Endothelial cell of umbilical vein (primary cell): ENCODE measurements at regions not wholly inside any gene's neighbourhood (a gene's known extent, or its start where the extent isn't known, plus 50 kb on each side); places are given as distances from the start of the nearest gene placed in this dataset.
A peak's percentile ranks its signal among the peaks of the same experiment; 100 is the strongest.

Experiments used
- BruUV-seq: library from RNA; stranded (reverse); fragments of 400-500 nt; replicated peaks from 2 replicates; lab custom pipeline; 2021; lab: Mats Ljungman, UMichigan
- CTCF ChIA-PET: fragments of 300-600, 350-600 bp; sonication (Branson Sonifier 250); formaldehyde crosslinking; loops from one replicate; lab custom pipeline; 2021; ENCODE audit warnings: antibody characterized with exemption, inconsistent platforms; lab: Charles Lee
- POLR2A ChIA-PET: fragments of 300-600, 350-600 bp; sonication (Branson Sonifier 250); formaldehyde crosslinking; loops from one replicate; lab custom pipeline; 2021; ENCODE audit warnings: antibody characterized with exemption, inconsistent platforms; lab: Charles Lee
- DNase-seq: peaks from one replicate; pipeline ENCODE4 v3.0.0-alpha.2; 2011; ENCODE audit warnings: low read depth, low spot score
- FAIRE-seq: peaks from 2 replicates; lab custom pipeline; 2011; peaks lifted over from hg19 to GRCh38; lab: Jason Lieb, UNC
- H2AFZ ChIP-seq: 2 replicates; pipeline ENCODE4 v1.6.0; 2012; ENCODE audit warnings: low read depth, low read length, control low read depth, inconsistent platforms
- H3K27ac ChIP-seq: 2 replicates; pipeline ENCODE4 v1.5.1; 2011; ENCODE audit warnings: low read depth, mild to moderate bottlenecking, control low read depth, low read length, moderate library complexity; ENCODE audit not compliant: insufficient read depth
- H3K27me3 ChIP-seq, 2 experiments: 2 replicates each; pipeline versions ENCODE4 v1.6.0 to v1.6.1; 2011; ENCODE audit warnings: low read length in 2 of 2, mixed read lengths in 1 of 2; ENCODE audit not compliant: control insufficient read depth in 2 of 2, insufficient read depth in 2 of 2
- H3K36me3 ChIP-seq, 2 experiments: 2 replicates in 1 of 2; 3 replicates in 1 of 2; pipeline ENCODE4 v1.5.1; 2011; ENCODE audit warnings: low read length in 2 of 2, mild to moderate bottlenecking in 1 of 2, moderate library complexity in 1 of 2; ENCODE audit not compliant: control insufficient read depth in 2 of 2, insufficient read depth in 2 of 2; ENCODE audit errors: extremely low read depth in 1 of 2
- H3K4me1 ChIP-seq: 3 replicates; pipeline ENCODE4 v1.5.1; 2011; ENCODE audit warnings: mild to moderate bottlenecking, low read length; ENCODE audit not compliant: control insufficient read depth, insufficient read depth; ENCODE audit errors: extremely low read depth
- H3K4me2 ChIP-seq: 2 replicates; pipeline ENCODE4 v1.6.1; 2011; ENCODE audit warnings: low read length, control low read depth, mixed read lengths; ENCODE audit not compliant: insufficient read depth
- H3K4me3 ChIP-seq, 3 experiments: fragments of 200-600 bp in 1 of 3; sonication (generic), shearing (Covaris generic) in 1 of 3; replicated peaks in 1 of 3; 2 replicates each; pipeline ENCODE4 v1.5.1; 2011 to 2016; ENCODE audit warnings: control low read depth in 3 of 3, low read length in 3 of 3, mild to moderate bottlenecking in 2 of 3, inconsistent platforms in 1 of 3, low read depth in 1 of 3, moderate library complexity in 1 of 3; ENCODE audit not compliant: insufficient read depth in 1 of 3
- H3K79me2 ChIP-seq: 2 replicates; pipeline ENCODE4 v1.6.0; 2012; ENCODE audit warnings: low read length, inconsistent platforms; ENCODE audit not compliant: control insufficient read depth, insufficient read depth
- H3K9ac ChIP-seq: replicated peaks from 2 replicates; pipeline ENCODE3; 2011; ENCODE audit warnings: low read length, control low read depth; ENCODE audit not compliant: insufficient read depth; ENCODE audit errors: extremely low read depth
- H3K9me1 ChIP-seq: replicated peaks from 3 replicates; pipeline ENCODE4 v1.6.0; 2011; ENCODE audit warnings: mild to moderate bottlenecking, low read length; ENCODE audit not compliant: control insufficient read depth, insufficient read depth; ENCODE audit errors: extremely low read depth
- H3K9me3 ChIP-seq: replicated peaks from 2 replicates; pipeline ENCODE4 v1.5.1; 2012; ENCODE audit warnings: low read length, inconsistent platforms; ENCODE audit not compliant: control insufficient read depth, insufficient read depth
- H4K20me1 ChIP-seq: replicated peaks from 2 replicates; pipeline ENCODE3; 2011; ENCODE audit warnings: mild to moderate bottlenecking, low read length; ENCODE audit not compliant: control insufficient read depth, insufficient read depth; ENCODE audit errors: extremely low read depth
- EZH2 ChIP-seq: IDR thresholded peaks from 2 replicates; pipeline ENCODE4 v1.6.1; 2012; ENCODE audit warnings: borderline replicate concordance, low read depth, mild to moderate bottlenecking, moderate library complexity, low read length, inconsistent platforms; ENCODE audit not compliant: severe bottlenecking
- FOS ChIP-seq: IDR thresholded peaks from 2 replicates; pipeline ENCODE4 v1.6.1; 2011; ENCODE audit warnings: mild to moderate bottlenecking, low read length, moderate library complexity, borderline replicate concordance; ENCODE audit not compliant: insufficient read depth
- GATA2 ChIP-seq: IDR thresholded peaks from 2 replicates; pipeline ENCODE4 v1.7.0; 2011; ENCODE audit warnings: low read depth, mild to moderate bottlenecking, moderate library complexity, mixed read lengths, low read length; ENCODE audit not compliant: insufficient read length, insufficient read depth
- JUN ChIP-seq: IDR thresholded peaks from 2 replicates; pipeline ENCODE4 v1.6.1; 2011; ENCODE audit warnings: borderline replicate concordance, low read depth; ENCODE audit not compliant: insufficient read length, insufficient read depth
- MAX ChIP-seq: IDR thresholded peaks from 2 replicates; pipeline ENCODE4 v1.6.1; 2011; ENCODE audit not compliant: insufficient read depth, insufficient read length
- MYC ChIP-seq: IDR thresholded peaks from one replicate; pipeline ENCODE4 v1.6.1; 2011; ENCODE audit warnings: mild to moderate bottlenecking, low read depth, low read length
- POLR2A ChIP-seq: IDR thresholded peaks from 2 replicates; pipeline ENCODE4 v1.6.1; 2012; ENCODE audit warnings: low read depth, mild to moderate bottlenecking, control low read depth, low read length
- POLR2AphosphoS5 ChIP-seq: IDR thresholded peaks from 2 replicates; pipeline ENCODE4 v1.6.1; 2012; ENCODE audit warnings: low read depth, mild to moderate bottlenecking, control low read depth, low read length, moderate library complexity; ENCODE audit not compliant: insufficient read depth
- dilution Hi-C: fragments of 300-500 bp; cut with MboI; formaldehyde crosslinking; loops from one replicate; pipeline ENCODE4 v1.15.0; 2019; ENCODE audit warnings: low sequenced_read_pairs; ENCODE audit not compliant: extremely low pct_ligation_motif_present
- intact Hi-C: fragments of 100-400 bp; cut with micrococcal nuclease; formaldehyde crosslinking; loops from one replicate; pipeline ENCODE4 v1.10.0; 2022
- TF ChIP-seq, protein P1 (sequence below), 2 donors: IDR thresholded peaks; 1 replicate in 1 of 2; 2 replicates in 1 of 2; pipeline ENCODE4 v1.5.1; 2011; ENCODE audit warnings: low read length in 2 of 2, mild to moderate bottlenecking in 2 of 2, moderate library complexity in 2 of 2, control low read depth in 1 of 2, inconsistent platforms in 1 of 2, low read depth in 1 of 2; ENCODE audit not compliant: insufficient read depth in 1 of 2; ENCODE audit errors: extremely low read depth in 1 of 2

DNA sequence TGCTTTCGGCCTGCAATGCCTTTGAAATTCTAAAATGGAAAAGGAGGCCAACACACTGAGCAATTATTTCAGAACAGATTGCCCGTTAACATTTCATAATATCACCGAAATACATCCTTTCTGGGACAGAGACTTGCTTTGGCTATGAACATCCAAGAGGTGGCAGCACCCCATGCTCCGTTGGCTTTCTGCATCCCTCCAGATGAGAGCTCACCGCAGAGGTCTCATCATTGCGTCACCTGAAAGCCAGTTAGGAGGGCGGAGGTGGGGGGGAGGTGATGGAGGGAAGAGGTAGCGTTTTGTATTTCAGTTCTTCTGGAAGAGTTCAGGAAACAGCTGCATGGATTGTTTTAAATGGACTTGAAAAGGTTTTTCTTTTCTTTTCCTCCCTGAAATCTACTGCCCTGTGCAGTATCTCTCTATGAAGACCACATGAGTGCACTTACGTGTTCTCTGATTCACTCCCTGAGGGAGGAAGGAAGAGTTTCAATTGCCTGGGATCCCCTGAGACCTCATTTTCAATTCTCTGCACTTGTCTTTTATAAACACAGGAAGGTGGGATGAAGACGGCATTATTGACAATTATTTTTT lies 166.8 kb upstream of the PGRMC2 start:
- CTCF ChIA-PET: interaction anchor here (0.6 to 4.9 kb wide), 77 partner anchors 9 to 639 kb away, joined by 3 to 60 read pairs (median 4); partner anchors contain the start of genes JADE1, PGRMC2 and SCLT1
- Histone ChIP-seq H3K9ac (peak overlapping the region; percentile 18), H3K27me3 (no peaks in the 10 kb centered on the region), H3K36me3 (no peaks in the 10 kb centered on the region), H3K4me2 (peak overlapping the region; percentile 16), H3K4me1 (peaks cover 17% of the 10 kb centered on the region), H3K79me2 (no peaks in the 10 kb centered on the region), H3K9me3 (no peaks in the 10 kb centered on the region), H2AFZ (peak overlapping the region; percentile 49), H3K9me1 (no peaks in the 10 kb centered on the region), H3K4me3 (no peak overlapping the region), H3K27ac (peak overlapping the region; percentile 55), H4K20me1 (no peaks in the 10 kb centered on the region)
- no TSS peak for BruUV-seq
- FAIRE-seq (peak; percentile 95), DNase-seq (peak; percentile 92)
- POLR2A ChIA-PET: interaction anchor here (0.5 to 1.3 kb wide), 6 partner anchors 31 to 368 kb away, joined by 3 to 9 read pairs (median 3); no protein-coding TSS in a partner anchor
- dilution Hi-C loops (no loop called here), intact Hi-C loops (loop anchor here (1.0 to 5.0 kb wide), 12 partner anchors 49 to 638 kb away; partner anchors contain the start of genes JADE1 and SCLT1)
- TF ChIP-seq JUN (peak; percentile 34), MAX (no peak), POLR2A (no peak), GATA2 (peak; percentile 13), POLR2AphosphoS5 (peak; percentile 20), EZH2 (no peak), FOS (peak; percentile 29), MYC (no peak)
- TF ChIP-seq, protein P1, sequence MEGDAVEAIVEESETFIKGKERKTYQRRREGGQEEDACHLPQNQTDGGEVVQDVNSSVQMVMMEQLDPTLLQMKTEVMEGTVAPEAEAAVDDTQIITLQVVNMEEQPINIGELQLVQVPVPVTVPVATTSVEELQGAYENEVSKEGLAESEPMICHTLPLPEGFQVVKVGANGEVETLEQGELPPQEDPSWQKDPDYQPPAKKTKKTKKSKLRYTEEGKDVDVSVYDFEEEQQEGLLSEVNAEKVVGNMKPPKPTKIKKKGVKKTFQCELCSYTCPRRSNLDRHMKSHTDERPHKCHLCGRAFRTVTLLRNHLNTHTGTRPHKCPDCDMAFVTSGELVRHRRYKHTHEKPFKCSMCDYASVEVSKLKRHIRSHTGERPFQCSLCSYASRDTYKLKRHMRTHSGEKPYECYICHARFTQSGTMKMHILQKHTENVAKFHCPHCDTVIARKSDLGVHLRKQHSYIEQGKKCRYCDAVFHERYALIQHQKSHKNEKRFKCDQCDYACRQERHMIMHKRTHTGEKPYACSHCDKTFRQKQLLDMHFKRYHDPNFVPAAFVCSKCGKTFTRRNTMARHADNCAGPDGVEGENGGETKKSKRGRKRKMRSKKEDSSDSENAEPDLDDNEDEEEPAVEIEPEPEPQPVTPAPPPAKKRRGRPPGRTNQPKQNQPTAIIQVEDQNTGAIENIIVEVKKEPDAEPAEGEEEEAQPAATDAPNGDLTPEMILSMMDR (IDR thresholded peaks at IDR 0.05; ENCODE audit: extremely low read depth in 1 of 2, insufficient read depth in 1 of 2, low read depth in 1 of 2, low read length in 2 of 2): peak; percentile 79 to 90
